GM13977 (cell line): ENCODE measurements at regions not wholly inside any gene's neighbourhood (a gene's known extent, or its start where the extent isn't known, plus 50 kb on each side); places are given as distances from the start of the nearest gene placed in this dataset.

Experiments used
- DNase-seq: peaks from one replicate; pipeline ENCODE4 v3.0.0; 2012; ENCODE audit warnings: low spot score
- in situ Hi-C: fragments of 300-500 bp; cut with MboI; formaldehyde crosslinking; loops from one replicate; pipeline ENCODE4 v1.12.0; 2022; ENCODE audit warnings: low sequenced_read_pairs, low pct_unique_long_range_greater_than_20kb, mixed read lengths, inconsistent platforms; ENCODE audit not compliant: unreplicated experiment
- TF ChIP-seq, protein P1 (sequence below): IDR thresholded peaks from 2 replicates; pipeline ENCODE4 v1.5.1; 2012; ENCODE audit warnings: mild to moderate bottlenecking, control low read depth; ENCODE audit not compliant: insufficient read depth; ENCODE audit errors: extremely low read depth, missing control alignments

DNA sequence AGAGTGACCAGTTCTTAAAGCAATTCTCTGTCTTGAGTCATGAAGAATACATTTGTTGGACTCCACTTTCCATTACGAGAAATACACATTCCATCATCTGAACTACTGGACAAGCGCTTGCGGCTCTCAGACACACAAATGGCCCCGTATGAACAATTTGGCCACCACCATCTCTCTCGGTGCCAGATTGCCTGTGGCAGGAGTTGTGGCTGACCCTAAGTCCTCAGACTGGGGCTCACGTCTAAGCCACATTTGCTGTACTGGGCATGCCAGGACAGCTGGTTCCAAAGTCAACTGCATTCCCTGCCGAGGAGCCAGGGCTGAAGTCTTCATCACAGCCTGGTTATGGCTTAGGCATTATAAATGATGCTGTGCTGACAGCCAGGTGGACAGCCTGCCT is 227.5 kb downstream of the MIAT start:
- in situ Hi-C loops = no loop called here

DNA sequence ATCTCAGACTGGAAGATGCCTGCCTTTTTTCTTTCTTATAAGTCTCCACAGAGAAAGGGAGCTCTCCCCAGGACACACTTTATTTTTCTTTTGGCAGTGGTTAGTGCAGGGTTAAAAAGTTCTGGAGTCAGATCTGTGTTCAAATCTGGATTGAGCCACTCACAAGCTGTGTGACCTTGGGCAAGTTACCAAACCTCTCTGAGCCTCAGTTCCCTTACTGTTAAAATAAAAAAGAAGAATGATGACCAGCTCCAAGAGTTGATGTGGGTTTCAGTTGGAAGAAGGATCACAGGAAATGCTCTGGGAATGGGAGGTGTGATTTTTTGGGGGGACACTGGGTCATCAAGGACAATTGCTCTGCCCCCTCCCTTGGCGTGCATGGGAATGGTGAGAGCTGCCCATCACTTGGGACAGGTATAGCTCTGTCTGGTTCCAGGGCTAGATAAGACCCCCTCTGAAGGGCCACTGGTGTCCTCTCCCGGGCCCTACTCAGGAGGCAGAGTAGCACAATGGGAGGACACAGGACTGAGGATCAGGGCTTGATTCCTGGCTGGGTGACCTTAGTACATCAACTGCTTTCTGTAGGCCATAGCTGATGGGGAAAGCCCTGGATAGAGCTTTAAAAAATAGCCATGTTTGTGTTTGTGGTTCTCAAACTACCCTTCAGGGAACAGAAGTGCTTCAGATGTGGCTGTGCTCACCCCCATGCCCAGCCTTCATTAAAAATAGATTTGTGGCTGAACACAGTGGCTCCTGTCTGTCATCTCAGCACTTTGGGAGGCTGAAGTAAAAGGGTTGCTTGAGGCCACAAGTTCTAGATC is 228.3 kb downstream of the MIAT start:
- in situ Hi-C loops = no loop called here
- TF ChIP-seq, protein P1, sequence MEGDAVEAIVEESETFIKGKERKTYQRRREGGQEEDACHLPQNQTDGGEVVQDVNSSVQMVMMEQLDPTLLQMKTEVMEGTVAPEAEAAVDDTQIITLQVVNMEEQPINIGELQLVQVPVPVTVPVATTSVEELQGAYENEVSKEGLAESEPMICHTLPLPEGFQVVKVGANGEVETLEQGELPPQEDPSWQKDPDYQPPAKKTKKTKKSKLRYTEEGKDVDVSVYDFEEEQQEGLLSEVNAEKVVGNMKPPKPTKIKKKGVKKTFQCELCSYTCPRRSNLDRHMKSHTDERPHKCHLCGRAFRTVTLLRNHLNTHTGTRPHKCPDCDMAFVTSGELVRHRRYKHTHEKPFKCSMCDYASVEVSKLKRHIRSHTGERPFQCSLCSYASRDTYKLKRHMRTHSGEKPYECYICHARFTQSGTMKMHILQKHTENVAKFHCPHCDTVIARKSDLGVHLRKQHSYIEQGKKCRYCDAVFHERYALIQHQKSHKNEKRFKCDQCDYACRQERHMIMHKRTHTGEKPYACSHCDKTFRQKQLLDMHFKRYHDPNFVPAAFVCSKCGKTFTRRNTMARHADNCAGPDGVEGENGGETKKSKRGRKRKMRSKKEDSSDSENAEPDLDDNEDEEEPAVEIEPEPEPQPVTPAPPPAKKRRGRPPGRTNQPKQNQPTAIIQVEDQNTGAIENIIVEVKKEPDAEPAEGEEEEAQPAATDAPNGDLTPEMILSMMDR = no peak
- DNase-seq = no peak

More for the DNA sequence above, 227.5 kb downstream of the MIAT start:
- TF ChIP-seq, protein P1 = no peak
- DNase-seq = no peak

DNA sequence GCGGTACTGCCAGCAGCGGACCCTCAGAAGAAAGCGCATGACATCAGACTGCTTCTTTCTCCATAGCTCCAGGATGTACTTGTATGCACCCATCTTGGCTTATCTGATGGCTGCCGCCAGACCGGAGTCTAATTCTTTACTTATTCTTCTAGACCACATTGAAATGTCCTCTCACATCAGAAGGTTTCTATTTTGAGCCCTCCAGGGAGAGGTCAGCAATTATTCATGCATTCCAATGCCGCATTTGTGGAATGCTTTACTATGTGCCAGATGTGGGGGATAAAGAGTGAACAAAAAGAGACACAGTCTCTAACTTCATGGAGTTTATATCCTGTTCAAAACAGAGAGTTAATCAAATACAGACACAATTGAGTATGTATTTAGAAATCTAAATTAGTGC is 230.1 kb downstream of the MIAT start:
- TF ChIP-seq, protein P1 = no peak
- DNase-seq = no peak
- in situ Hi-C loops = no loop called here

DNA sequence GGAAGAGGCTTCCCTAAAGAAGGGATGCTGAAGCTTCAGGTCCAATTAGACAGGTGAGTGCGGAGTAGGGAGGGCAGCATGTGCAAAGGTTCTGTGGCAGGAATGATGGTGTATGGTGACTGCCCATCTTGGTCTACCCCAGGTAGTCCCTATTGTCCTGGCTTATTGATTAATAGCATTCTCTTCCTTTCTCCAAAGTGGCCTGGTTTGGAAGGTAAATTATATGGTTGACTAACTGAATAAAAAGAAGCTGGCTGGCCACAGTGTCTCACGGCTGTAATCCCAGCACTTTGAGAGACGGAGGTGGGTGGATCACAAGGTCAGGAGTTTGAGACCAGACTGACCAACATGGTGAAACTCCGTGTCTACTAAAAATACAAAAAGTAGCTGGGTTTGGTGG is 230.5 kb downstream of the MIAT start:
- TF ChIP-seq, protein P1 = no peak
- in situ Hi-C loops = no loop called here
- DNase-seq = no peak

DNA sequence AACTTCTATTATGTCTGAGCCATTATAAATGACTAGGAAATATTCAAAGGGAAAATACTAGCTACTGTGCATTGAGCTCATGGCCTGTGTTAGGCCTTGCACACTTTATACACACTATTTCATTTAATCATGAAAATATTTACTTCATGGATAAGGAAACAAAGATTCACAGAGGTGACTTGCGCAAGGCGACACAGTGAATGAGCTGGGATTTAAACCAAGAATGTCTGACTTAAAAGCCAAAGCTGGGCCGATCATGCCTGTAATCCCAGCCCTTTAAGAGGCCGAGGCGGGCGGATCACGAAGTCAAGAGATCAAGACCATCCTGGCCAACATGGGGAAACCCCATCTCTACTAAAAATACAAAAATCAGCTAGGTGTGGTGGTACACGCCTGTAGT is 231.5 kb downstream of the MIAT start:
- TF ChIP-seq, protein P1 = no peak
- DNase-seq = no peak
- in situ Hi-C loops = no loop called here

DNA sequence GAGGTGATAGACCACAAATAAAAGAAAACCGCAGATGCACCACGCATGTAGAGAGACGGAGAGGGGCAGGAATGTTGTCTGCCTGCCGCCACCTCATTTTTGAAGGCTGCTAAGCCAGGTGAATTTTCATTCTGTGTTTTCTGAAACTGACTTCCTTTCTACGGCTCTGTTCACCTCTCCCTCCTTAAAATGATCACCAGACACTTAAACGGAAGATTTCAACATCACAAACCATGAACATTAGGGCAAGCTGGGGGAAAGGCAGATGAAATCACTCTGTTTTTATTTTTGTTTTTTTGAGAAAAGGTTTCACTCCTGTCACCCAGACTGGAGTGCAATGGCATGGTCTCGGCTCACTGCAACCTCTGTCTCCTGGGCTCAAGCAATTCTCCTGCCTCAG is 232.4 kb downstream of the MIAT start:
- in situ Hi-C loops = no loop called here
- DNase-seq = no peak
- TF ChIP-seq, protein P1 = no peak
